PC-3 (cell line): ENCODE measurements at regions not wholly inside any gene's neighbourhood (a gene's known extent, or its start where the extent isn't known, plus 50 kb on each side); places are given as distances from the start of the nearest gene placed in this dataset.

ENCODE experiments used
- CTCF ChIP-seq: fragments of 300-600 bp; sonication (generic); conservative IDR thresholded peaks from 2 replicates; pipeline ENCODE4 v1.5.1; 2017; ENCODE audit warnings: antibody characterized with exemption, low read depth, mild to moderate bottlenecking, low read length
- EZH2 ChIP-seq: fragments of 300-600 bp; sonication (generic); IDR thresholded peaks from one replicate; pipeline ENCODE4 v1.6.1; 2017; ENCODE audit warnings: antibody characterized with exemption, mild to moderate bottlenecking, low read length; ENCODE audit not compliant: unreplicated experiment

DNA sequence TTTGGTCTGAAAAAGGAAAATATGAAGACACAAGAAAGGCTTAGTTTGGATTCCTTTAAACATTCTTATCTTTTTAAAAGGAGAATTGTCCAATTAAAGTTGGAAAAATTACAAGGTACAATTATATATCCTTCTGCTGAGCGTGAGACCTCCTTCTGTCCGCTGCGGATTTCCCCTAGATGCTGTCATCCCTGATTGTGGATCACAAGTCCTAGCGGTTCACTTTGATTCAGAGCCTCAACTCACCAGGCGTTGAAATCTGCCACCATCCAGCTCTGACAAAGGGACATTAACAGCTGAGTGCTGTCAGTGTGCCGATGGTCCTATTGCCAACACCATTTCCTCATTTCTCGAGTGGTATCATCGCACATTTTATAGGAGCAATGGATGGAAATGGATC is 73.1 kb upstream of the PTER start:
- TF ChIP-seq CTCF = no peak
- TF ChIP-seq EZH2 = no peak
